BLaER1 (cell line): ENCODE measurements at regions not wholly inside any gene's neighbourhood (a gene's known extent, or its start where the extent isn't known, plus 50 kb on each side); places are given as distances from the start of the nearest gene placed in this dataset.

Experiments
- H3K27ac ChIP-seq: shearing (Covaris generic); formaldehyde crosslinking; 2 replicates; pipeline ENCODE4 v1.8.1; 2022
- H3K27me3 ChIP-seq: shearing (Covaris generic); formaldehyde crosslinking; 2 replicates; pipeline ENCODE4 v1.8.1; 2022
- H3K36me3 ChIP-seq: shearing (Covaris generic); formaldehyde crosslinking; 2 replicates; pipeline ENCODE4 v1.8.1; 2022
- H3K4me1 ChIP-seq: shearing (Covaris generic); formaldehyde crosslinking; 2 replicates; pipeline ENCODE4 v1.8.1; 2022
- H3K4me2 ChIP-seq: shearing (Covaris generic); formaldehyde crosslinking; 2 replicates; pipeline ENCODE4 v1.8.1; 2022
- H3K4me3 ChIP-seq: shearing (Covaris generic); formaldehyde crosslinking; 2 replicates; pipeline ENCODE4 v1.8.1; 2022
- H3K9ac ChIP-seq: shearing (Covaris generic); formaldehyde crosslinking; 2 replicates; pipeline ENCODE4 v1.8.1; 2022
- H3K9me3 ChIP-seq: shearing (Covaris generic); formaldehyde crosslinking; 2 replicates; pipeline ENCODE4 v1.8.1; 2022
- H4K20me1 ChIP-seq: shearing (Covaris generic); formaldehyde crosslinking; 2 replicates; pipeline ENCODE4 v1.8.1; 2022
- Cebpa-rat ChIP-seq: shearing (Covaris generic); IDR thresholded peaks from 2 replicates; pipeline ENCODE4 v1.8.1; 2022

GRCh38 chr13:33610438-33611120 lies 207.4 kb upstream of the RFC3 start:
- no peaks in the 10 kb centered on the region; the same call in 1 of the 2 replicates for H3K9me3 ChIP-seq
- no peak overlapping the region for H3K4me3 ChIP-seq
- no peaks in the 10 kb centered on the region for H4K20me1 ChIP-seq
- no peaks in the 10 kb centered on the region for H3K27me3 ChIP-seq
- no peak overlapping the region for H3K4me2 ChIP-seq
- H3K27ac ChIP-seq: no peak overlapping the region
- no peak overlapping the region for H3K9ac ChIP-seq
- H3K36me3 ChIP-seq: no peaks in the 10 kb centered on the region
- no peaks in the 10 kb centered on the region for H3K4me1 ChIP-seq
- no peak for TF ChIP-seq Cebpa-rat

- no peaks in the 10 kb centered on the region; the same call in 1 of the 2 replicates for H3K9me3 ChIP-seq
- no peaks in the 10 kb centered on the region for H4K20me1 ChIP-seq
- no peaks in the 10 kb centered on the region for H3K4me1 ChIP-seq
- no peak overlapping the region for H3K4me3 ChIP-seq
- no peak overlapping the region for H3K9ac ChIP-seq
- no peak overlapping the region for H3K4me2 ChIP-seq
- no peaks in the 10 kb centered on the region for H3K36me3 ChIP-seq
- H3K27ac ChIP-seq: no peak overlapping the region
- no peaks in the 10 kb centered on the region for H3K27me3 ChIP-seq
- TF ChIP-seq Cebpa-rat: no peak
These were observed 206.7 kb upstream of the RFC3 start for GRCh38 chr13:33611121-33611805.

GRCh38 chr13:33612641-33613638 lies 205.0 kb upstream of the RFC3 start:
- no peaks in the 10 kb centered on the region for H3K4me1 ChIP-seq
- no peaks in the 10 kb centered on the region; the same call in 1 of the 2 replicates for H3K9me3 ChIP-seq

GRCh38 chr13:33615436-33615835 lies 202.5 kb upstream of the RFC3 start:
- no peaks in the 10 kb centered on the region for H3K36me3 ChIP-seq
- H3K27me3 ChIP-seq: no peaks in the 10 kb centered on the region
- no peak overlapping the region for H3K4me2 ChIP-seq
- H3K27ac ChIP-seq: no peak overlapping the region
- H4K20me1 ChIP-seq: no peaks in the 10 kb centered on the region
- H3K4me3 ChIP-seq: no peak overlapping the region
- H3K9ac ChIP-seq: no peak overlapping the region
- H3K4me1 ChIP-seq: no peaks in the 10 kb centered on the region
- no peak for TF ChIP-seq Cebpa-rat
- H3K9me3 ChIP-seq: no peaks in the 10 kb centered on the region; the same call in 1 of the 2 replicates

More at GRCh38 chr13:33612641-33613638, 205.0 kb upstream of the RFC3 start:
- H3K4me2 ChIP-seq: no peak overlapping the region
- no peaks in the 10 kb centered on the region for H4K20me1 ChIP-seq
- H3K4me3 ChIP-seq: no peak overlapping the region
- H3K27ac ChIP-seq: no peak overlapping the region
- no peak overlapping the region for H3K9ac ChIP-seq
- H3K36me3 ChIP-seq: no peaks in the 10 kb centered on the region
- H3K27me3 ChIP-seq: no peaks in the 10 kb centered on the region
- no peak for TF ChIP-seq Cebpa-rat

DNA sequence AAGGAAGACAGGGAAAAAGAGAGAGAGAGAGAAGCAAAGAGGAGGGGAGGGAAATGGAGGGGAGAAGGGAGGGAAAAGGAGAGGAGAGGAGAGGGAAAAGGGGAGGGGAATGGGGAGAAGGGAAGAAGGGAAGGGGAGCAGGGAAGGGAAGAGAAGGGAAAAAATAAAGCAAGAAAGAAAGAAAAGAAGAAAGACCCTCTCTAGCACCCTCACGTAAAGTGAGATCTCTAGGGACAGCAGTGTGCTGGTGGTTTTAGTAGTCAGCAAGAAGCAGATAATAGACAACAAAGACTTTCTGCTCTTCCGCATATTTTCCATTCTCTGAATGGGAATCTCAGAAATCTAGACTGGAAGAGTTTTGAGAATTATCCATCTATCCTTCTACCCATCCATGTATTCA lies 201.8 kb upstream of the RFC3 start:
- H3K27me3 ChIP-seq: no peaks in the 10 kb centered on the region
- TF ChIP-seq Cebpa-rat: no peak

GRCh38 chr13:33617055-33617454 lies 200.9 kb upstream of the RFC3 start:
- H3K9ac ChIP-seq: no peak overlapping the region
- no peaks in the 10 kb centered on the region for H3K27me3 ChIP-seq
- H3K27ac ChIP-seq: no peak overlapping the region
- no peaks in the 10 kb centered on the region for H3K36me3 ChIP-seq
- no peaks in the 10 kb centered on the region for H3K4me1 ChIP-seq
- no peak for TF ChIP-seq Cebpa-rat
- H3K4me3 ChIP-seq: no peak overlapping the region
- no peaks in the 10 kb centered on the region for H3K9me3 ChIP-seq
- H3K4me2 ChIP-seq: no peak overlapping the region
- H4K20me1 ChIP-seq: no peaks in the 10 kb centered on the region

More for the DNA sequence above, 201.8 kb upstream of the RFC3 start:
- H3K4me3 ChIP-seq: no peak overlapping the region
- H3K9me3 ChIP-seq: no peaks in the 10 kb centered on the region
- no peak overlapping the region for H3K4me2 ChIP-seq
- H3K9ac ChIP-seq: no peak overlapping the region
- no peaks in the 10 kb centered on the region for H3K4me1 ChIP-seq
- no peaks in the 10 kb centered on the region for H3K36me3 ChIP-seq
- no peaks in the 10 kb centered on the region for H4K20me1 ChIP-seq
- H3K27ac ChIP-seq: no peak overlapping the region

DNA sequence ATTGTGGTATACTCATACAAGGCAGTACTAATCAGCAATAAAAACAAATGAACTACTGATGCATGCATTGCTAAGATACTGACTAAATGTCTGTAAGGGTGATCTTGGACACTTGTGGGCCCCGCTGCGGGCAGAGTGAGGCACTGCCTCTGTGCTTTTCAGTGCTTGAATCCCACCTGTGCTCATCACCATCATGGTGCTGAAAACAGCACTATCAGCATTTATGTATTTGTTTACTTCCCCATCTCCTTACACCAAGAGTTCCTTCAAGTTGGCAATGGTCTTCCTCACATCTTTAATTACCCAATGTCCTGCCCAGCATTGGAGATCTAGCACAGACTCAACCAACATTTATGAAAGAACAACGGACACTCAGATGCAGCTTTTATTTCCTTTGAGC lies 193.7 kb upstream of the RFC3 start:
- no peaks in the 10 kb centered on the region for H4K20me1 ChIP-seq
- no peak overlapping the region for H3K9ac ChIP-seq
- peaks cover 11% of the 10 kb centered on the region for H3K4me1 ChIP-seq
- H3K9me3 ChIP-seq: no peaks in the 10 kb centered on the region
- H3K27ac ChIP-seq: no peak overlapping the region
- TF ChIP-seq Cebpa-rat: no peak
- H3K4me2 ChIP-seq: peak overlapping the region; percentile 11
- no peak overlapping the region for H3K4me3 ChIP-seq
- no peaks in the 10 kb centered on the region for H3K36me3 ChIP-seq
- no peaks in the 10 kb centered on the region for H3K27me3 ChIP-seq

DNA sequence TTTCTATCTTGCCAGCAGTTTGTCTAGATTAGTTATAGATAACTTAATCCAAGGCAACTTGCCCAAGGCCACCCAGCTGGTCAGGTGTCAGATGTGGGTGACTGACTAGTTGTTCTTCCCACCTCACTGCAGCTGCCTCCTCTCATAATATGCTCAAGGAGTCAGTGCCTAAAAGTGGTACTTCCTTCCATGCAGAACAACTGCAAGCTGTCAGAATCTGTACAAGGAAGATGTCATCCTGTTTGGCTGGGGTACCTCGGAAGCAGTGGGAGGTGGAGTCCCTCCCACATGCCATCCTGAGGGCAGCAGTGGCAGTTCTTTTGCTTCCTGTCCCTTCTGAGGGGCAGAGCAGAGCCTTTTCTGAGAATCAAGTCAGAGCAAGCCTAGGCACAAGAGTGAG lies 193.2 kb upstream of the RFC3 start:
- peaks cover 11% of the 10 kb centered on the region for H3K4me1 ChIP-seq
- H3K4me2 ChIP-seq: peak overlapping the region; percentile 11
- H3K27me3 ChIP-seq: no peaks in the 10 kb centered on the region
- H4K20me1 ChIP-seq: no peaks in the 10 kb centered on the region
- TF ChIP-seq Cebpa-rat: no peak
- no peaks in the 10 kb centered on the region for H3K9me3 ChIP-seq
- no peak overlapping the region for H3K9ac ChIP-seq
- 0 out of 2 replicates have a peak overlapping the region, but pooled peaks have one; percentile 11 for H3K27ac ChIP-seq
- H3K4me3 ChIP-seq: no peak overlapping the region
- no peaks in the 10 kb centered on the region for H3K36me3 ChIP-seq

GRCh38 chr13:33626407-33626806 lies 191.5 kb upstream of the RFC3 start:
- no peaks in the 10 kb centered on the region for H3K9me3 ChIP-seq
- H3K4me3 ChIP-seq: no peak overlapping the region
- H3K27ac ChIP-seq: no peak overlapping the region
- no peaks in the 10 kb centered on the region for H3K36me3 ChIP-seq
- peaks cover 11% of the 10 kb centered on the region for H3K4me1 ChIP-seq
- H3K4me2 ChIP-seq: no peak overlapping the region
- TF ChIP-seq Cebpa-rat: no peak
- no peaks in the 10 kb centered on the region for H3K27me3 ChIP-seq
- no peak overlapping the region for H3K9ac ChIP-seq
- H4K20me1 ChIP-seq: no peaks in the 10 kb centered on the region
